GM23338 (cell line): ENCODE measurements at regions not wholly inside any gene's neighbourhood (a gene's known extent, or its start where the extent isn't known, plus 50 kb on each side); places are given as distances from the start of the nearest gene placed in this dataset.

Experiments
- ATAC-seq: fragments of 200-7000 bp; cut with Tn5 transposase; 3 replicates; pipeline ENCODE4 v1.9.1; 2020
- DNase-seq: peaks from one replicate; pipeline ENCODE4 v3.0.0-alpha.2; 2015; ENCODE audit warnings: low spot score
- H2AFZ ChIP-seq: fragments of 200-600 bp; sonication (generic); 2 replicates; pipeline ENCODE4 v1.8.0; 2016; ENCODE audit warnings: antibody characterized with exemption, mild to moderate bottlenecking, moderate library complexity
- H3F3A ChIP-seq: fragments of 200-600 bp; sonication (generic); replicated peaks from 2 replicates; pipeline ENCODE4 v1.8.0; 2017; ENCODE audit warnings: antibody characterized with exemption, mixed run types, low read depth
- H3K27ac ChIP-seq: fragments of 200-600 bp; sonication (generic); 2 replicates; pipeline ENCODE4 v1.6.1; 2016; ENCODE audit warnings: low read depth
- H3K27me3 ChIP-seq: fragments of 200-600 bp; sonication (generic); 2 replicates; pipeline ENCODE4 v1.8.0; 2016; ENCODE audit warnings: mild to moderate bottlenecking, mixed run types, moderate library complexity; ENCODE audit not compliant: insufficient read depth
- H3K36me3 ChIP-seq: fragments of 200-600 bp; sonication (generic); 2 replicates; pipeline ENCODE4 v1.8.0; 2016; ENCODE audit warnings: mild to moderate bottlenecking; ENCODE audit not compliant: insufficient read depth
- H3K4me1 ChIP-seq: fragments of 200-600 bp; sonication (generic); 2 replicates; pipeline ENCODE4 v1.8.0; 2016; ENCODE audit warnings: mild to moderate bottlenecking, moderate library complexity; ENCODE audit not compliant: insufficient read depth
- H3K4me2 ChIP-seq: fragments of 200-600 bp; sonication (generic); 2 replicates; pipeline ENCODE4 v1.7.1; 2017; ENCODE audit warnings: mixed run types
- H3K4me3 ChIP-seq: fragments of 200-600 bp; sonication (generic); 2 replicates; pipeline ENCODE4 v1.6.1; 2016; ENCODE audit warnings: mixed run types
- H3K79me2 ChIP-seq: fragments of 200-600 bp; sonication (generic); replicated peaks from 2 replicates; pipeline ENCODE4 v1.8.0; 2017; ENCODE audit warnings: mild to moderate bottlenecking; ENCODE audit not compliant: insufficient read depth
- H3K9me2 ChIP-seq: fragments of 200-600 bp; sonication (generic); 2 replicates; pipeline ENCODE4 v1.8.0; 2017; ENCODE audit not compliant: insufficient read depth
- H4K20me1 ChIP-seq: fragments of 200-600 bp; sonication (generic); replicated peaks from 2 replicates; pipeline ENCODE4 v1.8.0; 2017; ENCODE audit warnings: mild to moderate bottlenecking; ENCODE audit not compliant: insufficient read depth
- H3K27ac Mint-ChIP-seq: 2 replicates; pipeline ENCODE4 v1.8.0; 2020; ENCODE audit warnings: inconsistent platforms, mild to moderate bottlenecking, moderate library complexity, mixed read lengths
- H3K27me3 Mint-ChIP-seq: 3 replicates; pipeline ENCODE4 v1.8.0; 2022; ENCODE audit warnings: low read depth, mild to moderate bottlenecking, moderate library complexity, mixed read lengths, inconsistent platforms; ENCODE audit not compliant: insufficient read depth, poor library complexity
- H3K36me3 Mint-ChIP-seq: 3 replicates; pipeline ENCODE4 v1.8.0; 2021; ENCODE audit warnings: low read depth, mild to moderate bottlenecking, inconsistent platforms, moderate library complexity, mixed read lengths
- H3K4me1 Mint-ChIP-seq: 3 replicates; pipeline ENCODE4 v1.8.0; 2020; ENCODE audit warnings: mild to moderate bottlenecking, inconsistent platforms, mixed read lengths
- H3K4me3 Mint-ChIP-seq: 3 replicates; pipeline ENCODE4 v1.8.0; 2021; ENCODE audit warnings: moderate library complexity, mild to moderate bottlenecking, inconsistent platforms, mixed read lengths
- H3K9me3 Mint-ChIP-seq: 3 replicates; pipeline ENCODE4 v1.8.0; 2020; ENCODE audit warnings: moderate library complexity, mild to moderate bottlenecking, inconsistent platforms, mixed read lengths
- CREB1 ChIP-seq: fragments of 250-450 bp; sonication (Bioruptor Pico); IDR thresholded peaks from 2 replicates; pipeline ENCODE4 v1.5.0; 2020; ENCODE audit warnings: low read depth, mild to moderate bottlenecking, moderate library complexity
- EZH2 ChIP-seq: fragments of 200-600 bp; sonication (generic); IDR thresholded peaks from one replicate; pipeline ENCODE4 v1.8.0; 2017; ENCODE audit warnings: antibody characterized with exemption, mild to moderate bottlenecking, low read depth; ENCODE audit not compliant: unreplicated experiment
- EZH2phosphoT487 ChIP-seq: fragments of 200-600 bp; sonication (generic); IDR thresholded peaks from one replicate; pipeline ENCODE4 v1.8.1; 2018; ENCODE audit warnings: antibody characterized with exemption; ENCODE audit not compliant: unreplicated experiment
- JUNB ChIP-seq: IDR thresholded peaks from one replicate; pipeline ENCODE4 v1.6.1; 2016; ENCODE audit warnings: antibody characterized with exemption; ENCODE audit not compliant: unreplicated experiment
- NANOG ChIP-seq: IDR thresholded peaks from 2 replicates; pipeline ENCODE4 v1.6.1; 2016; ENCODE audit warnings: antibody characterized with exemption, borderline replicate concordance
- POLR2AphosphoS5 ChIP-seq: IDR thresholded peaks from 2 replicates; pipeline ENCODE4 v1.6.1; 2016; ENCODE audit warnings: antibody characterized with exemption, low read depth
- ZNF114 ChIP-seq: fragments of 250-450 bp; sonication (Bioruptor Pico); IDR thresholded peaks from 2 replicates; pipeline ENCODE4 v1.5.0; 2020; ENCODE audit warnings: mild to moderate bottlenecking, moderate library complexity
- ZNF331 ChIP-seq: fragments of 250-450 bp; sonication (Bioruptor Pico); IDR thresholded peaks from 2 replicates; pipeline ENCODE4 v1.5.0; 2020; ENCODE audit warnings: low read depth, mild to moderate bottlenecking, moderate library complexity
- TF ChIP-seq, protein P1 (sequence below), 2 experiments: fragments of 200-600 bp in 1 of 2; sonication (generic) in 1 of 2; conservative IDR thresholded peaks; 2 replicates each; pipeline versions ENCODE4 v1.5.1 to v1.6.1; 2016 to 2017; ENCODE audit warnings: antibody characterized with exemption in 2 of 2, low read depth in 2 of 2, mild to moderate bottlenecking in 2 of 2, moderate library complexity in 1 of 2
- TF ChIP-seq, protein P2 (sequence below): fragments of 250-450 bp; sonication (Bioruptor Pico); IDR thresholded peaks from 2 replicates; pipeline ENCODE4 v1.5.0; 2020; ENCODE audit warnings: mild to moderate bottlenecking, moderate library complexity
- TF ChIP-seq, protein P3 (sequence below): IDR thresholded peaks from one replicate; pipeline ENCODE4 v1.6.1; 2018; ENCODE audit warnings: antibody characterized with exemption; ENCODE audit not compliant: unreplicated experiment

DNA sequence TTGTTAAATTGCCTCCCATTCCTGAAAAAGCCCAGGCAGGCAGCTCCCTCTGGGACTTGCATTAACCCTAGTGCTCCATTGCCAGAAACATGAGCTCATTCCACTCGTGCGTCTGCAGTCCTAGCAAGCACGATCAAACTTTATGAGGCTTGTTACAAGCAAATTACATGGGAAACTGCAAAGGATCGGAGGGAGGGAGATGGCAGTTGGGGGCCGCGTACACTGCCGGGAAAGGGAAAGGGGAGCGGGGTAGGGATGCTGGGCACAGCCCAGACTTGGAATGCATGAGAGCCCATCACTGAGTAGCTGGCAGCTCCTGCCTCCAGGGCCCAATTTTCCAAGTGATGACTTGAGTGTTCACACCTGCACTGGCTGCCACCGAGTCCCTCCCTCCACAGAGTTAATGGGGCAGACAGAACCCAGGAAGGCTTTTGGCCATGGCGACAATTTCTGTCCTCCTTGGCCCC, 169.9 kb downstream of the BRINP2 start:
- no peak overlapping the region for H3K27ac ChIP-seq
- H3K4me1 ChIP-seq: no peaks in the 10 kb centered on the region
- ATAC-seq (no peak), DNase-seq (no peak)
- no peak overlapping the region for H3K4me2 ChIP-seq
- H3K36me3 ChIP-seq: no peaks in the 10 kb centered on the region
- H3K27me3 ChIP-seq: no peaks in the 10 kb centered on the region
- H3K4me1 Mint-ChIP-seq: no peaks in the 10 kb centered on the region; the same call in 2 of the 3 replicates
- H3F3A ChIP-seq: no peaks in the 10 kb centered on the region
- no peaks in the 10 kb centered on the region for H3K36me3 Mint-ChIP-seq
- H3K79me2 ChIP-seq: no peaks in the 10 kb centered on the region
- H3K27ac Mint-ChIP-seq: no peak overlapping the region
- no peak overlapping the region; the same call in 1 of the 2 replicates for H2AFZ ChIP-seq
- no peaks in the 10 kb centered on the region for H4K20me1 ChIP-seq
- H3K4me3 ChIP-seq: no peak overlapping the region
- H3K4me3 Mint-ChIP-seq: no peak overlapping the region
- no peaks in the 10 kb centered on the region for H3K9me2 ChIP-seq
- TF ChIP-seq POLR2AphosphoS5: no peak
- TF ChIP-seq CREB1 (CRISPR knock-in tag): no peak
- TF ChIP-seq, protein P1, sequence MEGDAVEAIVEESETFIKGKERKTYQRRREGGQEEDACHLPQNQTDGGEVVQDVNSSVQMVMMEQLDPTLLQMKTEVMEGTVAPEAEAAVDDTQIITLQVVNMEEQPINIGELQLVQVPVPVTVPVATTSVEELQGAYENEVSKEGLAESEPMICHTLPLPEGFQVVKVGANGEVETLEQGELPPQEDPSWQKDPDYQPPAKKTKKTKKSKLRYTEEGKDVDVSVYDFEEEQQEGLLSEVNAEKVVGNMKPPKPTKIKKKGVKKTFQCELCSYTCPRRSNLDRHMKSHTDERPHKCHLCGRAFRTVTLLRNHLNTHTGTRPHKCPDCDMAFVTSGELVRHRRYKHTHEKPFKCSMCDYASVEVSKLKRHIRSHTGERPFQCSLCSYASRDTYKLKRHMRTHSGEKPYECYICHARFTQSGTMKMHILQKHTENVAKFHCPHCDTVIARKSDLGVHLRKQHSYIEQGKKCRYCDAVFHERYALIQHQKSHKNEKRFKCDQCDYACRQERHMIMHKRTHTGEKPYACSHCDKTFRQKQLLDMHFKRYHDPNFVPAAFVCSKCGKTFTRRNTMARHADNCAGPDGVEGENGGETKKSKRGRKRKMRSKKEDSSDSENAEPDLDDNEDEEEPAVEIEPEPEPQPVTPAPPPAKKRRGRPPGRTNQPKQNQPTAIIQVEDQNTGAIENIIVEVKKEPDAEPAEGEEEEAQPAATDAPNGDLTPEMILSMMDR (conservative IDR thresholded peaks at IDR 0.05; ENCODE audit: low read depth in 2 of 2): no peak
- TF ChIP-seq JUNB: no peak
- TF ChIP-seq EZH2phosphoT487: no peak
- no peak for TF ChIP-seq NANOG
- TF ChIP-seq EZH2: no peak
- TF ChIP-seq, protein P2, sequence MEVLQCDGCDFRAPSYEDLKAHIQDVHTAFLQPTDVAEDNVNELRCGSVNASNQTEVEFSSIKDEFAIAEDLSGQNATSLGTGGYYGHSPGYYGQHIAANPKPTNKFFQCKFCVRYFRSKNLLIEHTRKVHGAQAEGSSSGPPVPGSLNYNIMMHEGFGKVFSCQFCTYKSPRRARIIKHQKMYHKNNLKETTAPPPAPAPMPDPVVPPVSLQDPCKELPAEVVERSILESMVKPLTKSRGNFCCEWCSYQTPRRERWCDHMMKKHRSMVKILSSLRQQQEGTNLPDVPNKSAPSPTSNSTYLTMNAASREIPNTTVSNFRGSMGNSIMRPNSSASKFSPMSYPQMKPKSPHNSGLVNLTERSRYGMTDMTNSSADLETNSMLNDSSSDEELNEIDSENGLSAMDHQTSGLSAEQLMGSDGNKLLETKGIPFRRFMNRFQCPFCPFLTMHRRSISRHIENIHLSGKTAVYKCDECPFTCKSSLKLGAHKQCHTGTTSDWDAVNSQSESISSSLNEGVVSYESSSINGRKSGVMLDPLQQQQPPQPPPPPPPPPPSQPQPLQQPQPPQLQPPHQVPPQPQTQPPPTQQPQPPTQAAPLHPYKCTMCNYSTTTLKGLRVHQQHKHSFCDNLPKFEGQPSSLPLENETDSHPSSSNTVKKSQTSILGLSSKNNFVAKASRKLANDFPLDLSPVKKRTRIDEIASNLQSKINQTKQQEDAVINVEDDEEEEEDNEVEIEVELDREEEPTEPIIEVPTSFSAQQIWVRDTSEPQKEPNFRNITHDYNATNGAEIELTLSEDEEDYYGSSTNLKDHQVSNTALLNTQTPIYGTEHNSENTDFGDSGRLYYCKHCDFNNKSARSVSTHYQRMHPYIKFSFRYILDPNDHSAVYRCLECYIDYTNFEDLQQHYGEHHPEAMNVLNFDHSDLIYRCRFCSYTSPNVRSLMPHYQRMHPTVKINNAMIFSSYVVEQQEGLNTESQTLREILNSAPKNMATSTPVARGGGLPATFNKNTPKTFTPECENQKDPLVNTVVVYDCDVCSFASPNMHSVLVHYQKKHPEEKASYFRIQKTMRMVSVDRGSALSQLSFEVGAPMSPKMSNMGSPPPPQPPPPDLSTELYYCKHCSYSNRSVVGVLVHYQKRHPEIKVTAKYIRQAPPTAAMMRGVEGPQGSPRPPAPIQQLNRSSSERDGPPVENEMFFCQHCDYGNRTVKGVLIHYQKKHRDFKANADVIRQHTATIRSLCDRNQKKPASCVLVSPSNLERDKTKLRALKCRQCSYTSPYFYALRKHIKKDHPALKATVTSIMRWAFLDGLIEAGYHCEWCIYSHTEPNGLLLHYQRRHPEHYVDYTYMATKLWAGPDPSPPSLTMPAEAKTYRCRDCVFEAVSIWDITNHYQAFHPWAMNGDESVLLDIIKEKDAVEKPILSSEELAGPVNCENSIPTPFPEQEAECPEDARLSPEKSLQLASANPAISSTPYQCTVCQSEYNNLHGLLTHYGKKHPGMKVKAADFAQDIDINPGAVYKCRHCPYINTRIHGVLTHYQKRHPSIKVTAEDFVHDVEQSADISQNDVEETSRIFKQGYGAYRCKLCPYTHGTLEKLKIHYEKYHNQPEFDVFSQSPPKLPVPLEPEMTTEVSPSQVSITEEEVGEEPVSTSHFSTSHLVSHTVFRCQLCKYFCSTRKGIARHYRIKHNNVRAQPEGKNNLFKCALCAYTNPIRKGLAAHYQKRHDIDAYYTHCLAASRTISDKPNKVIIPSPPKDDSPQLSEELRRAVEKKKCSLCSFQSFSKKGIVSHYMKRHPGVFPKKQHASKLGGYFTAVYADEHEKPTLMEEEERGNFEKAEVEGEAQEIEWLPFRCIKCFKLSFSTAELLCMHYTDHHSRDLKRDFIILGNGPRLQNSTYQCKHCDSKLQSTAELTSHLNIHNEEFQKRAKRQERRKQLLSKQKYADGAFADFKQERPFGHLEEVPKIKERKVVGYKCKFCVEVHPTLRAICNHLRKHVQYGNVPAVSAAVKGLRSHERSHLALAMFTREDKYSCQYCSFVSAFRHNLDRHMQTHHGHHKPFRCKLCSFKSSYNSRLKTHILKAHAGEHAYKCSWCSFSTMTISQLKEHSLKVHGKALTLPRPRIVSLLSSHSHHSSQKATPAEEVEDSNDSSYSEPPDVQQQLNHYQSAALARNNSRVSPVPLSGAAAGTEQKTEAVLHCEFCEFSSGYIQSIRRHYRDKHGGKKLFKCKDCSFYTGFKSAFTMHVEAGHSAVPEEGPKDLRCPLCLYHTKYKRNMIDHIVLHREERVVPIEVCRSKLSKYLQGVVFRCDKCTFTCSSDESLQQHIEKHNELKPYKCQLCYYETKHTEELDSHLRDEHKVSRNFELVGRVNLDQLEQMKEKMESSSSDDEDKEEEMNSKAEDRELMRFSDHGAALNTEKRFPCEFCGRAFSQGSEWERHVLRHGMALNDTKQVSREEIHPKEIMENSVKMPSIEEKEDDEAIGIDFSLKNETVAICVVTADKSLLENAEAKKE: no peak
- TF ChIP-seq, protein P3, sequence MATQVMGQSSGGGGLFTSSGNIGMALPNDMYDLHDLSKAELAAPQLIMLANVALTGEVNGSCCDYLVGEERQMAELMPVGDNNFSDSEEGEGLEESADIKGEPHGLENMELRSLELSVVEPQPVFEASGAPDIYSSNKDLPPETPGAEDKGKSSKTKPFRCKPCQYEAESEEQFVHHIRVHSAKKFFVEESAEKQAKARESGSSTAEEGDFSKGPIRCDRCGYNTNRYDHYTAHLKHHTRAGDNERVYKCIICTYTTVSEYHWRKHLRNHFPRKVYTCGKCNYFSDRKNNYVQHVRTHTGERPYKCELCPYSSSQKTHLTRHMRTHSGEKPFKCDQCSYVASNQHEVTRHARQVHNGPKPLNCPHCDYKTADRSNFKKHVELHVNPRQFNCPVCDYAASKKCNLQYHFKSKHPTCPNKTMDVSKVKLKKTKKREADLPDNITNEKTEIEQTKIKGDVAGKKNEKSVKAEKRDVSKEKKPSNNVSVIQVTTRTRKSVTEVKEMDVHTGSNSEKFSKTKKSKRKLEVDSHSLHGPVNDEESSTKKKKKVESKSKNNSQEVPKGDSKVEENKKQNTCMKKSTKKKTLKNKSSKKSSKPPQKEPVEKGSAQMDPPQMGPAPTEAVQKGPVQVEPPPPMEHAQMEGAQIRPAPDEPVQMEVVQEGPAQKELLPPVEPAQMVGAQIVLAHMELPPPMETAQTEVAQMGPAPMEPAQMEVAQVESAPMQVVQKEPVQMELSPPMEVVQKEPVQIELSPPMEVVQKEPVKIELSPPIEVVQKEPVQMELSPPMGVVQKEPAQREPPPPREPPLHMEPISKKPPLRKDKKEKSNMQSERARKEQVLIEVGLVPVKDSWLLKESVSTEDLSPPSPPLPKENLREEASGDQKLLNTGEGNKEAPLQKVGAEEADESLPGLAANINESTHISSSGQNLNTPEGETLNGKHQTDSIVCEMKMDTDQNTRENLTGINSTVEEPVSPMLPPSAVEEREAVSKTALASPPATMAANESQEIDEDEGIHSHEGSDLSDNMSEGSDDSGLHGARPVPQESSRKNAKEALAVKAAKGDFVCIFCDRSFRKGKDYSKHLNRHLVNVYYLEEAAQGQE: no peak
- no peak for TF ChIP-seq ZNF331 (CRISPR knock-in tag)
- TF ChIP-seq ZNF114 (CRISPR knock-in tag): no peak
- no peaks in the 10 kb centered on the region; the same call in 2 of the 3 replicates for H3K9me3 Mint-ChIP-seq
- peaks cover 3% of the 10 kb centered on the region for H3K27me3 Mint-ChIP-seq
